H1 (cell line): ENCODE measurements at regions not wholly inside any gene's neighbourhood (a gene's known extent, or its start where the extent isn't known, plus 50 kb on each side); places are given as distances from the start of the nearest gene placed in this dataset.

Source experiments
- EP300 ChIP-seq, 2 experiments: IDR thresholded peaks; 1 replicate in 1 of 2; 2 replicates in 1 of 2; pipeline ENCODE4 v1.6.1; 2011 to 2012; ENCODE audit warnings: low read depth in 2 of 2, low read length in 2 of 2, mild to moderate bottlenecking in 2 of 2, borderline replicate concordance in 1 of 2, inconsistent platforms in 1 of 2, moderate library complexity in 1 of 2
- EZH2 ChIP-seq: fragments of 200-600 bp; sonication (generic); IDR thresholded peaks from 2 replicates; pipeline ENCODE4 v1.7.1; 2012; ENCODE audit warnings: low read depth, mild to moderate bottlenecking, moderate library complexity, low read length, inconsistent platforms; ENCODE audit not compliant: severe bottlenecking
- HDAC6 ChIP-seq: IDR thresholded peaks from one replicate; pipeline ENCODE4 v1.7.1; 2012; ENCODE audit warnings: low read depth, mild to moderate bottlenecking, inconsistent platforms, low read length, moderate library complexity
- JUN ChIP-seq: IDR thresholded peaks from 2 replicates; pipeline ENCODE4 v1.6.1; 2011; ENCODE audit warnings: low read depth, mild to moderate bottlenecking, improper control_type of control experiment, low read length
- POLR2A ChIP-seq, 2 experiments: IDR thresholded peaks; 1 replicate in 1 of 2; 2 replicates in 1 of 2; pipeline ENCODE4 v1.6.1; 2011; ENCODE audit warnings: low read depth in 2 of 2, low read length in 2 of 2, mild to moderate bottlenecking in 2 of 2; ENCODE audit errors: control extremely low read depth in 1 of 2
- POLR2AphosphoS5 ChIP-seq: IDR thresholded peaks from 2 replicates; pipeline ENCODE4 v1.6.1; 2011; ENCODE audit warnings: low read depth, low read length
- RXRA ChIP-seq: IDR thresholded peaks from 2 replicates; pipeline ENCODE4 v1.6.1; 2011; ENCODE audit warnings: low read depth, mild to moderate bottlenecking, low read length, moderate library complexity; ENCODE audit not compliant: insufficient read depth
- TAF1 ChIP-seq: IDR thresholded peaks from 2 replicates; pipeline ENCODE4 v1.6.1; 2011; ENCODE audit warnings: mild to moderate bottlenecking, low read depth, low read length
- TAF7 ChIP-seq: optimal IDR thresholded peaks from 2 replicates; pipeline ENCODE3; 2011; ENCODE audit warnings: low read depth, mild to moderate bottlenecking, inconsistent platforms, low read length, moderate library complexity, borderline replicate concordance
- YY1 ChIP-seq: IDR thresholded peaks from 2 replicates; pipeline ENCODE4 v1.6.1; 2011; ENCODE audit warnings: low read depth, mild to moderate bottlenecking, low read length
- TF ChIP-seq, protein P1 (sequence below), 3 experiments: IDR thresholded peaks; 1 replicate in 2 of 3; 2 replicates in 1 of 3; pipeline versions ENCODE4 v1.5.1 to v1.6.1; 2011; ENCODE audit warnings: low read length in 3 of 3, mild to moderate bottlenecking in 3 of 3, inconsistent platforms in 2 of 3, low read depth in 1 of 3, moderate library complexity in 1 of 3; ENCODE audit not compliant: insufficient read depth in 1 of 3; ENCODE audit errors: control extremely low read depth in 1 of 3

DNA sequence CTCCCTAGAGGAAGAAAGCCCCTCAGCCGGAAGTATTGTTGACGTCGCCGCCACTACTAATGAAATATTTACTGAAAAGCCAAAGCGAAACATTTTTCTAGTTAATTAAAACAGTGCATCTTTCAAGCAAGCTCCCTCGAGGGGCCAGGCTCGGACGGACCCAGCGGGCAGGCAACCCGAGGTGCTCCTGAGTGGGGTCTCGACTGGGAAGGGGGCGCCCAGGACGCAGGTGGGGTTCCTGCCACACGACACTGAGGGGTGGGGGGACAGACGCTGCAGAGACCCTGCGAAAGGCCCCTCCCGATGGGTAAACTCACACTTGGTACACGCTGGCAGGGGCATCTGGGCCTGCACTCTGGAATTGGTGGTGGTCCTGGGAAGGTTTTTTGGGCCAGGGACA lies 72.4 kb upstream of the ADGRA1 start:
- TF ChIP-seq EZH2 (no peak), RXRA (no peak), POLR2AphosphoS5 (no peak), POLR2A (IDR thresholded peaks at IDR 0.05; ENCODE audit: control extremely low read depth in 1 of 2, low read depth in 2 of 2, low read length in 2 of 2) (no peak), JUN (no peak), TAF7 (no peak), EP300 (IDR thresholded peaks at IDR 0.05; ENCODE audit: borderline replicate concordance in 1 of 2, low read depth in 2 of 2, low read length in 2 of 2) (no peak), TAF1 (no peak), HDAC6 (no peak), YY1 (no peak)
- TF ChIP-seq, protein P1, sequence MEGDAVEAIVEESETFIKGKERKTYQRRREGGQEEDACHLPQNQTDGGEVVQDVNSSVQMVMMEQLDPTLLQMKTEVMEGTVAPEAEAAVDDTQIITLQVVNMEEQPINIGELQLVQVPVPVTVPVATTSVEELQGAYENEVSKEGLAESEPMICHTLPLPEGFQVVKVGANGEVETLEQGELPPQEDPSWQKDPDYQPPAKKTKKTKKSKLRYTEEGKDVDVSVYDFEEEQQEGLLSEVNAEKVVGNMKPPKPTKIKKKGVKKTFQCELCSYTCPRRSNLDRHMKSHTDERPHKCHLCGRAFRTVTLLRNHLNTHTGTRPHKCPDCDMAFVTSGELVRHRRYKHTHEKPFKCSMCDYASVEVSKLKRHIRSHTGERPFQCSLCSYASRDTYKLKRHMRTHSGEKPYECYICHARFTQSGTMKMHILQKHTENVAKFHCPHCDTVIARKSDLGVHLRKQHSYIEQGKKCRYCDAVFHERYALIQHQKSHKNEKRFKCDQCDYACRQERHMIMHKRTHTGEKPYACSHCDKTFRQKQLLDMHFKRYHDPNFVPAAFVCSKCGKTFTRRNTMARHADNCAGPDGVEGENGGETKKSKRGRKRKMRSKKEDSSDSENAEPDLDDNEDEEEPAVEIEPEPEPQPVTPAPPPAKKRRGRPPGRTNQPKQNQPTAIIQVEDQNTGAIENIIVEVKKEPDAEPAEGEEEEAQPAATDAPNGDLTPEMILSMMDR (IDR thresholded peaks at IDR 0.05; ENCODE audit: control extremely low read depth in 1 of 3, insufficient read depth in 1 of 3, low read depth in 1 of 3, low read length in 3 of 3): no peak
